Mesenchymal stem cell (in vitro differentiated cells and primary cell): ENCODE measurements at regions not wholly inside any gene's neighbourhood (a gene's known extent, or its start where the extent isn't known, plus 50 kb on each side); places are given as distances from the start of the nearest gene placed in this dataset.

ENCODE experiments used
- DNase-seq: peaks from one replicate; pipeline ENCODE4 v3.0.0-alpha.2; 2013
- H2AFZ ChIP-seq: one replicate; pipeline ENCODE4 v1.6.1; 2013; ENCODE audit warnings: low read depth, mild to moderate bottlenecking, control low read depth, inconsistent platforms, low read length, moderate library complexity
- H2AK5ac ChIP-seq: 2 replicates; pipeline ENCODE4 v1.6.1; 2013; ENCODE audit warnings: low read length, moderate library complexity, mild to moderate bottlenecking, inconsistent platforms; ENCODE audit not compliant: severe bottlenecking
- H2BK120ac ChIP-seq: one replicate; pipeline ENCODE4 v1.6.1; 2013; ENCODE audit warnings: low read depth, mild to moderate bottlenecking, inconsistent platforms, low read length, moderate library complexity
- H2BK12ac ChIP-seq, 2 experiments: one replicate each; pipeline ENCODE4 v1.6.1; 2013; ENCODE audit warnings: inconsistent platforms in 2 of 2, low read length in 2 of 2, mild to moderate bottlenecking in 2 of 2, moderate library complexity in 2 of 2, control low read depth in 1 of 2
- H2BK15ac ChIP-seq: one replicate; pipeline ENCODE4 v1.6.1; 2013; ENCODE audit warnings: mild to moderate bottlenecking, low read depth, inconsistent platforms; ENCODE audit not compliant: poor library complexity, severe bottlenecking
- H2BK5ac ChIP-seq: 2 replicates; pipeline ENCODE4 v1.6.1; 2013; ENCODE audit warnings: low read depth, mild to moderate bottlenecking, low read length, control low read depth, inconsistent platforms; ENCODE audit not compliant: poor library complexity, severe bottlenecking
- H3K14ac ChIP-seq, 2 experiments: one replicate each; pipeline ENCODE4 v1.6.1; 2013; ENCODE audit warnings: inconsistent platforms in 2 of 2, low read length in 2 of 2, control low read depth in 1 of 2, mild to moderate bottlenecking in 1 of 2, moderate library complexity in 1 of 2
- H3K18ac ChIP-seq, 2 experiments: one replicate each; pipeline ENCODE4 v1.6.1; 2013; ENCODE audit warnings: inconsistent platforms in 2 of 2, low read length in 2 of 2, control low read depth in 1 of 2, low read depth in 1 of 2, mild to moderate bottlenecking in 1 of 2
- H3K23ac ChIP-seq, 2 experiments: one replicate each; pipeline ENCODE4 v1.6.1; 2013; ENCODE audit warnings: inconsistent platforms in 2 of 2, low read length in 2 of 2, mild to moderate bottlenecking in 2 of 2, moderate library complexity in 2 of 2, control low read depth in 1 of 2
- H3K27ac ChIP-seq: 2 replicates; pipeline ENCODE4 v1.5.1; 2013; ENCODE audit warnings: mild to moderate bottlenecking, moderate library complexity, low read length, control low read depth, inconsistent platforms; ENCODE audit not compliant: poor library complexity, severe bottlenecking
- H3K27me3 ChIP-seq, 2 experiments: 2 replicates each; pipeline versions ENCODE4 v1.6.1 to v1.7.0; 2013; ENCODE audit warnings: low read length in 2 of 2, mild to moderate bottlenecking in 2 of 2, moderate library complexity in 2 of 2, control low read depth in 1 of 2, inconsistent platforms in 1 of 2; ENCODE audit not compliant: control insufficient read depth in 1 of 2, insufficient read depth in 1 of 2
- H3K36me3 ChIP-seq, 2 experiments: 2 replicates each; pipeline versions ENCODE4 v1.6.1 to v1.7.0; 2013; ENCODE audit warnings: low read length in 2 of 2, control low read depth in 1 of 2, inconsistent platforms in 1 of 2, low read depth in 1 of 2, mild to moderate bottlenecking in 1 of 2; ENCODE audit not compliant: insufficient read depth in 2 of 2, control insufficient read depth in 1 of 2
- H3K4ac ChIP-seq, 2 experiments: one replicate each; pipeline ENCODE4 v1.6.1; 2013; ENCODE audit warnings: inconsistent platforms in 2 of 2, low read length in 2 of 2, mild to moderate bottlenecking in 2 of 2, moderate library complexity in 2 of 2, control low read depth in 1 of 2, low read depth in 1 of 2
- H3K4me1 ChIP-seq: 2 replicates; pipeline ENCODE4 v1.6.1; 2013; ENCODE audit warnings: low read depth, low read length, control low read depth; ENCODE audit not compliant: control insufficient read depth, insufficient read depth
- H3K4me2 ChIP-seq: 2 replicates; pipeline ENCODE4 v1.6.1; 2013; ENCODE audit warnings: low read length, mild to moderate bottlenecking, inconsistent platforms; ENCODE audit not compliant: poor library complexity, severe bottlenecking
- H3K4me3 ChIP-seq, 2 experiments: 2 replicates each; pipeline versions ENCODE4 v1.5.1 to v1.7.0; 2013; ENCODE audit warnings: low read length in 2 of 2, mild to moderate bottlenecking in 2 of 2, control low read depth in 1 of 2, low read depth in 1 of 2; ENCODE audit not compliant: insufficient read depth in 1 of 2
- H3K79me1 ChIP-seq: replicated peaks from 2 replicates; pipeline ENCODE4 v1.6.1; 2013; ENCODE audit warnings: mild to moderate bottlenecking, control low read depth, low read length, inconsistent platforms; ENCODE audit not compliant: poor library complexity, severe bottlenecking
- H3K9ac ChIP-seq: 2 replicates; pipeline ENCODE4 v1.7.0; 2013; ENCODE audit warnings: mild to moderate bottlenecking, low read length, moderate library complexity
- H3K9me3 ChIP-seq: 2 replicates; pipeline ENCODE4 v1.7.0; 2013; ENCODE audit warnings: mild to moderate bottlenecking, low read length; ENCODE audit not compliant: control insufficient read depth
- H4K8ac ChIP-seq: one replicate; pipeline ENCODE4 v1.6.1; 2013; ENCODE audit warnings: inconsistent platforms, mild to moderate bottlenecking, low read length, moderate library complexity
- H4K91ac ChIP-seq: one replicate; pipeline ENCODE4 v1.6.1; 2013; ENCODE audit warnings: mild to moderate bottlenecking, low read length, inconsistent platforms
- WGBS: methylation state at CpG from one replicate; pipeline ENCODE4 v1.1.7; 2013; ENCODE audit warnings: mixed read lengths; 5-methylcytosine and 5-hydroxymethylcytosine counted together

DNA sequence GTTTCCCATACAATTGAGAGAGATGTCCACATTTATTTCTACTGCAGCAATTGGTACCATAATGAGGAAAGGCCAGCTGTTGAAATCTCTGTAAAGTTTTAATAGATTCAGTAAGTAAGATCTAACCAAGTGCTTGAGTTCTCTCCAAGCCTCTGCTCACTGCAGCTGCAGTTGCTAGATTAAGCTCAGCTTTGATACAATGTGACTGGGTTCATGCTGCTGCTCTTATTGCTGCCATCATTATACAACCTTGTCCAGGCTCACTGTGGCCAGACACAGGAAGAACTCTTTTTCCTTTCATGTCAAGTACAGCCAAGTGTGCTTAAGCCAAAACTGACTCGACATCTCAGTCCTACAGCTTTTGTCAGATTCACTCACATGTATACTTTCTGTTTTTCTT lies 423.5 kb downstream of the GJA1 start:
- no peak overlapping the region for H3K9ac ChIP-seq

DNA sequence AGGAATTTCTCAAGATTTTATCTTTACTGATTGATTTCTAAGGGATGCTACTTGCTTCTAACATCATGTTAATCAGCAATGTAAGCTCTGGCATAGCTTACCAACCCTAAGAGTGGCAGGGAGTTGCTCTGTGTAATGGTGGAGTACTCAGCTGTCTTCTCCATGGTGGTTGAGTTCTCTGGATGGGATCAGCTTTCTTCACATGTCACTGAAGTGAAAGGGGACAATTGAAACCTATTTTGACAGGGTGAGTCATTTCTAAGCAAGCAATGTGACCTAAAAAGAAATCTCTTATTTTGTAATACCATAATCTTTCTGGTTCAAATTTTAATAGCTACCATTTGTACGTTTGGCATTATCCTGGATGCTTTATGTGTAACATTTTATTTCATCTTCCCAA lies 430.4 kb downstream of the GJA1 start:
- no peak overlapping the region for H3K4me2 ChIP-seq
- H3K27me3 ChIP-seq, result no peaks in the 10 kb centered on the region
- no peak overlapping the region for H3K18ac ChIP-seq
- H2BK120ac ChIP-seq, result no peak overlapping the region
- H2BK12ac ChIP-seq, result peak overlapping the region in 1 of 2 experiments; percentile 21
- H3K9me3 ChIP-seq, result peaks cover 7% of the 10 kb centered on the region
- H3K9ac ChIP-seq, result no peak overlapping the region
- WGBS, result 89% methylated on average over 1 of the region's 1 CpG
- H3K79me1 ChIP-seq, result no peaks in the 10 kb centered on the region
- DNase-seq, result no peak
- no peak overlapping the region for H3K14ac ChIP-seq
- no peak overlapping the region for H2BK5ac ChIP-seq
- H2AFZ ChIP-seq, result no peak overlapping the region
- no peak overlapping the region for H3K4me3 ChIP-seq
- no peak overlapping the region for H3K23ac ChIP-seq
- H2AK5ac ChIP-seq, result no peak overlapping the region
- no peak overlapping the region for H3K4ac ChIP-seq
- no peak overlapping the region for H3K27ac ChIP-seq
- no peak overlapping the region for H4K91ac ChIP-seq
- H3K36me3 ChIP-seq, result no peaks in the 10 kb centered on the region
- no peak overlapping the region for H2BK15ac ChIP-seq
- H4K8ac ChIP-seq, result no peak overlapping the region
- H3K4me1 ChIP-seq, result no peaks in the 10 kb centered on the region

More for the DNA sequence above, 423.5 kb downstream of the GJA1 start:
- Histone ChIP-seq H3K9me3 (peaks cover 7% of the 10 kb centered on the region), H2AFZ (no peak overlapping the region), H3K4ac (no peak overlapping the region), H2BK12ac (no peak overlapping the region), H2BK5ac (no peak overlapping the region), H4K91ac (no peak overlapping the region), H3K27ac (no peak overlapping the region), H3K18ac (peak overlapping the region in 1 of 2 experiments; percentile 68), H2BK120ac (peak overlapping the region; percentile 15), H3K4me2 (no peak overlapping the region), H2AK5ac (no peak overlapping the region), H4K8ac (no peak overlapping the region), H3K79me1 (no peaks in the 10 kb centered on the region), H3K14ac (peak overlapping the region in 1 of 2 experiments; percentile 44), H3K4me1 (no peaks in the 10 kb centered on the region), H3K23ac (no peak overlapping the region), H3K27me3 (no peaks in the 10 kb centered on the region), H2BK15ac (no peak overlapping the region), H3K36me3 (no peaks in the 10 kb centered on the region), H3K4me3 (no peak overlapping the region)
- no peak for DNase-seq
- WGBS, result 22% methylated on average over 1 of the region's 1 CpG

DNA sequence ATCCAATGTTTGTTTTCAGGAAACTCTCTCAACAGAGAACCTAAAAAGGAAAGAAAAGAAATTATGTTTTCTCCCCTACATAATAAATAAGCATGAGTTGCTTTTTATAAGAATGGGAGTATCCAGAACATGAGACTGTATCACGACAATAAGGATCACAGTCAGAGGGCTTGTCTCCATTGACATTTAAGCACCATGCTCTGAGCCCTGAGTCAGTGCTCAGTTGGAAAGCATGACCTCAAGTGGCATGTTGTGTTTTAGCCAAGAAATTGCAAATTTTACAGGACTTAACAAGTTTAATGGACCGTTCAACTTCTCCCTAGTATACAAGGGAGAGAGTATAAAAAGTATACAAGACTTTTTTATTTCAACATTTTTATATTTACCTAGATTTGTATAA lies 431.6 kb downstream of the GJA1 start:
- Histone ChIP-seq H3K14ac (no peak overlapping the region), H2BK5ac (no peak overlapping the region), H3K36me3 (no peaks in the 10 kb centered on the region), H3K4me3 (no peak overlapping the region), H3K4me1 (no peaks in the 10 kb centered on the region), H3K9me3 (no peaks in the 10 kb centered on the region), H3K79me1 (no peaks in the 10 kb centered on the region), H2AK5ac (no peak overlapping the region), H3K27ac (no peak overlapping the region), H3K4me2 (no peak overlapping the region), H3K18ac (no peak overlapping the region), H4K8ac (no peak overlapping the region), H2AFZ (no peak overlapping the region), H3K9ac (peak overlapping the region; percentile 4), H4K91ac (no peak overlapping the region), H3K23ac (no peak overlapping the region), H2BK120ac (no peak overlapping the region), H3K4ac (no peak overlapping the region), H2BK12ac (no peak overlapping the region), H3K27me3 (no peaks in the 10 kb centered on the region), H2BK15ac (no peak overlapping the region)
- no peak for DNase-seq
- 96% methylated on average over 1 of the region's 2 CpGs for WGBS

DNA sequence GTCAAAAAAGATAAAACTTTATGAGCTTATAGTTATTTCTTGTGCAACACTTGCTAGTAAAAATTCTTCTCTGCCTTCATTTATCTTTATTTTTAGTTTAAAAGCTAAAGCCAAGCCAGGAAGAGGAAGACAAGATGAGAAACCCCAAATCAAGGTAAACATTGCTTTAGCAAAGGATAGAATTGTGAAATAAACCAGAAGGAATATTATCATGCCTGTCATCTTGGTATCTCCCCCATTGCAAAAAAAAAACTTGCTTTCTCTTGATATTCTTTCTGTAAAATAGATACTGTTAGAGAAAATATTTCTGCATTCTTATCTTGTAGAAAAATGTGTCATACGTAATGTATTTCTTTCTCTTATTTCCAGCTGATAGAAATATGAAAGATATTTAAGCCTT lies 432.8 kb downstream of the GJA1 start:
- H3K79me1 ChIP-seq, result no peaks in the 10 kb centered on the region
- no peak overlapping the region for H3K4me2 ChIP-seq
- H3K18ac ChIP-seq, result no peak overlapping the region
- no peaks in the 10 kb centered on the region for H3K4me1 ChIP-seq
- no peak overlapping the region for H2AFZ ChIP-seq
- H4K8ac ChIP-seq, result no peak overlapping the region
- DNase-seq, result peak; percentile 11
- H3K9me3 ChIP-seq, result no peaks in the 10 kb centered on the region
- no peak overlapping the region for H3K27ac ChIP-seq
- no peak overlapping the region for H2BK5ac ChIP-seq
- no peak overlapping the region for H3K4me3 ChIP-seq
- H3K9ac ChIP-seq, result no peak overlapping the region
- no peak overlapping the region for H3K14ac ChIP-seq
- no peaks in the 10 kb centered on the region for H3K36me3 ChIP-seq
- WGBS, result no CpG with 5 or more reads among the region's 1 CpG
- no peak overlapping the region for H3K4ac ChIP-seq
- H3K27me3 ChIP-seq, result no peaks in the 10 kb centered on the region
- H2AK5ac ChIP-seq, result no peak overlapping the region
- H3K23ac ChIP-seq, result no peak overlapping the region
- no peak overlapping the region for H2BK15ac ChIP-seq
- H2BK120ac ChIP-seq, result no peak overlapping the region
- no peak overlapping the region for H2BK12ac ChIP-seq
- H4K91ac ChIP-seq, result no peak overlapping the region
